ENCODE measurements at regions not wholly inside any gene's neighbourhood (a gene's known extent, or its start where the extent isn't known, plus 50 kb on each side); places are given as distances from the start of the nearest gene placed in this dataset.

DNA sequence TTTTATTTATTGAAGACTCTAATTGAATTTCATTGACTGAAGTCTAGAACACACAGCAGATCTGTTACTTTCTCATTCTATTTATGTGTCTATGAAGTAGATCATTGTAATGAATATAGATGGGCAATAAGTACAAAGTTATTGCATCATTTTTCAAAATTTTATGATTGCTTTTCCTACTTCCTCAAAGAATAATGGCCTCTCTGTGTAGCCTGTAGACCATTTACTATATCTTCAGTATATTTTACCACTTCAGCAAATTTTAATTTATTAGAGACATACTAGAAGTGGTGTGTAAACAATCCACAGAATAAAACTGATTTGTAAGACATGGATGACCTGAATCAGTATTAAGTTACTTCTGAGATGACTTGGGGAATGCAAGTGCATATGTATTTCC is 291.7 kb upstream of the FAR2 start:
- TF ChIP-seq, protein P1, sequence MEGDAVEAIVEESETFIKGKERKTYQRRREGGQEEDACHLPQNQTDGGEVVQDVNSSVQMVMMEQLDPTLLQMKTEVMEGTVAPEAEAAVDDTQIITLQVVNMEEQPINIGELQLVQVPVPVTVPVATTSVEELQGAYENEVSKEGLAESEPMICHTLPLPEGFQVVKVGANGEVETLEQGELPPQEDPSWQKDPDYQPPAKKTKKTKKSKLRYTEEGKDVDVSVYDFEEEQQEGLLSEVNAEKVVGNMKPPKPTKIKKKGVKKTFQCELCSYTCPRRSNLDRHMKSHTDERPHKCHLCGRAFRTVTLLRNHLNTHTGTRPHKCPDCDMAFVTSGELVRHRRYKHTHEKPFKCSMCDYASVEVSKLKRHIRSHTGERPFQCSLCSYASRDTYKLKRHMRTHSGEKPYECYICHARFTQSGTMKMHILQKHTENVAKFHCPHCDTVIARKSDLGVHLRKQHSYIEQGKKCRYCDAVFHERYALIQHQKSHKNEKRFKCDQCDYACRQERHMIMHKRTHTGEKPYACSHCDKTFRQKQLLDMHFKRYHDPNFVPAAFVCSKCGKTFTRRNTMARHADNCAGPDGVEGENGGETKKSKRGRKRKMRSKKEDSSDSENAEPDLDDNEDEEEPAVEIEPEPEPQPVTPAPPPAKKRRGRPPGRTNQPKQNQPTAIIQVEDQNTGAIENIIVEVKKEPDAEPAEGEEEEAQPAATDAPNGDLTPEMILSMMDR (conservative IDR thresholded peaks at IDR 0.05; ENCODE audit: low read depth, low read length), result no peak
- no peak for TF ChIP-seq EZH2 (IDR thresholded peaks at IDR 0.05; ENCODE audit: borderline replicate concordance, low read depth, low read length, poor library complexity, severe bottlenecking)
